Uterus (tissue), 3 donors: ENCODE measurements at regions not wholly inside any gene's neighbourhood (a gene's known extent, or its start where the extent isn't known, plus 50 kb on each side); places are given as distances from the start of the nearest gene placed in this dataset.

Experiments
- DNase-seq, 2 donors: peaks; one replicate each; pipeline ENCODE4 v3.0.0-alpha.2; 2019 to 2020
- H3K27ac ChIP-seq, 2 donors: fragments of 200-600 bp; sonication (generic); 1 replicate in 1 of 2; 2 replicates in 1 of 2; pipeline ENCODE4 v1.5.1; 2016 to 2018
- H3K27me3 ChIP-seq, 2 donors: fragments of 200-600 bp; sonication (generic); one replicate each; pipeline ENCODE4 v1.5.1; 2018 to 2019; ENCODE audit warnings: control low read depth in 1 of 2
- H3K36me3 ChIP-seq, 2 donors: fragments of 200-600 bp; sonication (generic); one replicate each; pipeline ENCODE4 v1.5.1; 2019; ENCODE audit warnings: control low read depth in 1 of 2
- H3K4me1 ChIP-seq, 2 donors: fragments of 200-600 bp; sonication (generic); one replicate each; pipeline ENCODE4 v1.5.1; 2018 to 2019; ENCODE audit warnings: control low read depth in 1 of 2
- H3K4me3 ChIP-seq, 2 donors: fragments of 200-600 bp; sonication (generic); 1 replicate in 1 of 2; 2 replicates in 1 of 2; pipeline ENCODE4 v1.5.1; 2018 to 2019; ENCODE audit warnings: mild to moderate bottlenecking in 1 of 2
- H3K9me3 ChIP-seq, 2 donors: fragments of 200-600 bp; sonication (generic); one replicate each; pipeline ENCODE4 v1.5.1; 2019; ENCODE audit warnings: control low read depth in 1 of 2
- POLR2A ChIP-seq, 2 donors: fragments of 450-650 bp; IDR thresholded peaks; one replicate each; pipeline ENCODE4 v1.6.1; 2016; ENCODE audit warnings: antibody characterized with exemption in 2 of 2, mild to moderate bottlenecking in 1 of 2, moderate library complexity in 1 of 2
- intact Hi-C: fragments of 100-400 bp; cut with DNase I; formaldehyde crosslinking; loops from one replicate; pipeline ENCODE4 v1.15.1; 2023; ENCODE audit warnings: low total_unique reads
- TF ChIP-seq, protein P1 (sequence below), 4 experiments: fragments of 200-600 bp in 2 of 4; fragments of 450-650 bp in 2 of 4; sonication (generic) in 2 of 4; IDR thresholded peaks; one replicate each; pipeline ENCODE4 v1.5.1; 2016 to 2019; ENCODE audit warnings: antibody characterized with exemption in 4 of 4, mild to moderate bottlenecking in 2 of 4, moderate library complexity in 1 of 4
- donor health status: DM: yes; HTN: yes; CAD: no.

DNA sequence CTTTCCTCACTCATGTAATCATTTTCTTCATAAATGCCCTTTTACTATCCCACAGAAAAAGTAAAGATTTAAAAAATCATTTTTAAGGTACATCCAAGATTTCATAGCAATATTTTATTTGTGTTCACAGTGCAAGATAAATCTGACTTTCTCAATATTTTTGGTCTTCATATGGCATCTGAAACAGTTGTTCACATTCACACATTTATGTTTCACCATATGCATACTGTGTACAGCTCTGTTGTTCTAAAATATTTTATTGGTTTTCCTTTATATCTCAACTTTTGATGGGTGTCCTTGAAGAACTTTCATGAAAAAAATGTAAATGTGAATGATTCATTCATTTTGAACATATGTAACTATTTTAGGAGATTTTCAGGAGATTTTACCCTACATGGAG lies 348.7 kb downstream of the SNAPC1 start:
- TF ChIP-seq, protein P1, sequence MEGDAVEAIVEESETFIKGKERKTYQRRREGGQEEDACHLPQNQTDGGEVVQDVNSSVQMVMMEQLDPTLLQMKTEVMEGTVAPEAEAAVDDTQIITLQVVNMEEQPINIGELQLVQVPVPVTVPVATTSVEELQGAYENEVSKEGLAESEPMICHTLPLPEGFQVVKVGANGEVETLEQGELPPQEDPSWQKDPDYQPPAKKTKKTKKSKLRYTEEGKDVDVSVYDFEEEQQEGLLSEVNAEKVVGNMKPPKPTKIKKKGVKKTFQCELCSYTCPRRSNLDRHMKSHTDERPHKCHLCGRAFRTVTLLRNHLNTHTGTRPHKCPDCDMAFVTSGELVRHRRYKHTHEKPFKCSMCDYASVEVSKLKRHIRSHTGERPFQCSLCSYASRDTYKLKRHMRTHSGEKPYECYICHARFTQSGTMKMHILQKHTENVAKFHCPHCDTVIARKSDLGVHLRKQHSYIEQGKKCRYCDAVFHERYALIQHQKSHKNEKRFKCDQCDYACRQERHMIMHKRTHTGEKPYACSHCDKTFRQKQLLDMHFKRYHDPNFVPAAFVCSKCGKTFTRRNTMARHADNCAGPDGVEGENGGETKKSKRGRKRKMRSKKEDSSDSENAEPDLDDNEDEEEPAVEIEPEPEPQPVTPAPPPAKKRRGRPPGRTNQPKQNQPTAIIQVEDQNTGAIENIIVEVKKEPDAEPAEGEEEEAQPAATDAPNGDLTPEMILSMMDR (IDR thresholded peaks at IDR 0.05) = no peak
- TF ChIP-seq POLR2A (IDR thresholded peaks at IDR 0.05) = no peak
- intact Hi-C loops = no loop called here

DNA sequence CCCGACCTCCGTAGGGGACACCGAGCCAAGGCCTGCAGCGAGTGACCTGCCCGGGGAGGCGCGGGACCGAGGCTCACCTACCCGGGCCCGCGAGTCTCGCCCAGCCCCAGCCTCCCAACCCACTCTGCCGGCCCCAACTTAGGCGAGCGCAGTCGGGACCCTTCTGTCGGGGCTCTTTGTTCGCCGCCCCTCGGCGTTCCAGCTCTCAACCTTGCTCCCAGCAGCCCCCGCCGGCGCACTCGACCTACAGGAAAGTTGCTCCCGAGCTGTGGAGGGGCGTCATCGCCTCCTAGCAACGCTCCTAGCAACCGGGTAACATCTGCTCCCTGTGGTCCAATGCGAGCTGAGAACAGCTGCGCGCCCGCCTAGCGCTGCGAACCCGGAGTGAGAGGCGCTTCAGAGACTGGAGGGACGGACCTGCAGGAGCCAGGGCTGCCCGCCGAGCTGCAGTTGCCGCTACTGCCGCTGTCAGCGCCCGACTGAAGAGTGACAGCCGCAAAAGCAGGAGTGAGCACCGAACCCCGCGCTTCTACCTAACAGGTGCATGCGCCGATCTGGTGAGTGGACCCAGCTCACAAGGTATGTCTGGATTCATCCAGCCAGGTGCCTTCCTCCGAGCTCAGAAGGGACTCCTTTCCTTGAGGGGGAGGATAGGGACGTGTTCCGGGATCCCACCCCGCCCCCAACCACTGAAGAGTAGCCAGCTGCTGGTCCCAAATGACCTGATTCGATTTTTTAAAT lies 355.0 kb downstream of the SNAPC1 start:
- peak; percentile 13 to 52 for DNase-seq
- H3K4me1 ChIP-seq = peaks cover 0 to 4% of the 10 kb centered on the region in 2 donors
- H3K27ac ChIP-seq = no peak overlapping the region
- TF ChIP-seq POLR2A (IDR thresholded peaks at IDR 0.05) = no peak
- intact Hi-C loops = no loop called here
- H3K4me3 ChIP-seq = no peak overlapping the region
- peaks cover 0 to 30% of the 10 kb centered on the region in 2 donors for H3K27me3 ChIP-seq
- H3K36me3 ChIP-seq = no peaks in the 10 kb centered on the region
- H3K9me3 ChIP-seq = no peaks in the 10 kb centered on the region

More for the DNA sequence above, 348.7 kb downstream of the SNAPC1 start:
- H3K27me3 ChIP-seq = no peaks in the 10 kb centered on the region
- H3K9me3 ChIP-seq = no peaks in the 10 kb centered on the region
- H3K4me1 ChIP-seq = no peaks in the 10 kb centered on the region
- no peak for DNase-seq
- no peak overlapping the region for H3K27ac ChIP-seq
- H3K4me3 ChIP-seq = no peak overlapping the region
- no peaks in the 10 kb centered on the region for H3K36me3 ChIP-seq

DNA sequence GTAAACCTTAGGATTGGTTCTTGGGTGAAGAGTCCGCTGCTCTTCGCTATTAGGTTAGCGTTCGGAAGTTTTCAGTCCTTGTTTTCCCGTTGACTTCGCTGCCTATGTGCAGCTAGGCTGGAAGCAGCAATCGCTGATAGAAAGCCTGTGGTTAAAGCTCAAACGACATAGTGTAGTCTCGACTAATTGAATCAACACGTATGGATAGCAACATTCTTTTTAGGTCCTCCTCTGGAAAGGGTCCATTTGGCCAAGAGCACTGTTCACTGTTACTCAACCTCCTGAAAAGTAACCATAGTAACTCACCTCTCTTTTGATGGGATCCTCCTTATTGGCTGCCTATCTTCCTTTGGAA lies 355.5 kb downstream of the SNAPC1 start:
- Histone ChIP-seq H3K27me3 (peaks cover 0 to 30% of the 10 kb centered on the region in 2 donors), H3K9me3 (no peaks in the 10 kb centered on the region), H3K4me1 (peaks cover 0 to 4% of the 10 kb centered on the region in 2 donors), H3K27ac (no peak overlapping the region), H3K36me3 (no peaks in the 10 kb centered on the region), H3K4me3 (no peak overlapping the region)
- intact Hi-C loops = no loop called here
- no peak for DNase-seq
- no peak for TF ChIP-seq POLR2A (IDR thresholded peaks at IDR 0.05)
- TF ChIP-seq, protein P1 (IDR thresholded peaks at IDR 0.05) = no peak

DNA sequence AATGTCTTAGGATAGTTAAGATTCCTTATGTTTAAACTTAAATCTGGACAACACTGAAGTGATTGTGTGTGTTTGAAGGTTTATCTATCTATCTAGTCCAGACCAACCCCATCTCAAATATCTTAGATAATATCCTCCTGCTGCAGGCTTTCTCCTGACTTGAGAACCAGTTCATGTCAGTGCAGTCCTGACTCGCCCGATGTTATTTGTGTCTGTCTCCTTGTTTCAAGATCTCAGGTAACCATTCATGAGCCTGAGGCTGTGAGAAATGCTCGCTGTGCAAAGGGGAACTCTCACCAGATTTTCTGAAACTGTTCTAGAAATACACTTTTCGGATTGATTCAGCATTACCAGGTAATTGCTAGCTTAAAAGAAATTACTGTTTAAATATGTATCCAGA lies 356.2 kb downstream of the SNAPC1 start:
- Histone ChIP-seq H3K36me3 (no peaks in the 10 kb centered on the region), H3K4me3 (no peak overlapping the region), H3K27ac (no peak overlapping the region), H3K27me3 (peaks cover 0 to 31% of the 10 kb centered on the region in 2 donors), H3K4me1 (peaks cover 0 to 4% of the 10 kb centered on the region in 2 donors), H3K9me3 (no peaks in the 10 kb centered on the region)
- intact Hi-C loops = no loop called here
- DNase-seq = no peak
- TF ChIP-seq, protein P1 (IDR thresholded peaks at IDR 0.05) = no peak
- TF ChIP-seq POLR2A (IDR thresholded peaks at IDR 0.05) = no peak

DNA sequence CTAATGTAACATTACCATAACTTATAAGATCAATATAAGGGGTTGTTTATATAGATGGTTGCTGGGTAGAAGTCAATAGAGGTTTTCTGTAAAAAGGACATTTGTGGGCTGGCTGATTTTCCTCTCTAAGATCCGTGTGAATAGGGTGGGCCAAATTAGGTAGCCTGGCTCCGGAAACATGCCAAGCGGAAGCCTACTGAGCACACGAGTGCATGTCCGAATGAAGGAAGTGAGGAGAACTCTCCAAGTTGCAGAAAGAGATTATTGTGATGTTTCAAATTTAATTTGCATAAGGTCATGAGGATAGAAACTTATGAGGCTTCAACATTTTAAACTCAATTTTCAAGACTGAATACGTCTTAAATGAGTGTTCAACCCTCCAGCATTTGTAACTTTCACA lies 356.7 kb downstream of the SNAPC1 start:
- peaks cover 0 to 4% of the 10 kb centered on the region in 2 donors for H3K4me1 ChIP-seq
- H3K4me3 ChIP-seq = no peak overlapping the region
- no peak overlapping the region for H3K27ac ChIP-seq
- TF ChIP-seq POLR2A (IDR thresholded peaks at IDR 0.05) = no peak
- TF ChIP-seq, protein P1 (IDR thresholded peaks at IDR 0.05) = no peak
- H3K36me3 ChIP-seq = no peaks in the 10 kb centered on the region
- intact Hi-C loops = no loop called here
- DNase-seq = no peak
- no peaks in the 10 kb centered on the region for H3K9me3 ChIP-seq
- peaks cover 0 to 35% of the 10 kb centered on the region in 2 donors for H3K27me3 ChIP-seq
